ENCODE measurements at regions not wholly inside any gene's neighbourhood (a gene's known extent, or its start where the extent isn't known, plus 50 kb on each side); places are given as distances from the start of the nearest gene placed in this dataset.

DNA sequence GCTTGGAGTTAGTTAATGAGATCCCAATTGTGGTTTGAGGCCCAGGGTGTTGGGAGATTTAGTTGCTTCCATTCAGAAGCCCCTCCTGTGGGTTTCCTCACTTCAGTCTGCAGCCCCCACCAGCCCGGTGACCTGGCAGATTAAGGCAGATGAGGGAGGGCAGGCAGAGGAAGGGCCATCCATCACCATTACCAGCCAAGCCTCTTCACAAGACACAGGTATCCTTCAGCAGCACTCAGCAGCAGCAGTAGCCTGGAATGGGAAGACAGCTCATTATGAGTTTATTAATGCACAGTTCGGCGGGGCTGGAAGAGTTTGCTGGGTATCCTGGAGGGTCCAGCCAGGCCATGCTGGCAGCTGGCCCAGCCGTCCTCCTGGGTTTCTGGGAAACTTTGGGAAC is 90.0 kb upstream of the GPRC5B start:
- TF ChIP-seq, protein P1, sequence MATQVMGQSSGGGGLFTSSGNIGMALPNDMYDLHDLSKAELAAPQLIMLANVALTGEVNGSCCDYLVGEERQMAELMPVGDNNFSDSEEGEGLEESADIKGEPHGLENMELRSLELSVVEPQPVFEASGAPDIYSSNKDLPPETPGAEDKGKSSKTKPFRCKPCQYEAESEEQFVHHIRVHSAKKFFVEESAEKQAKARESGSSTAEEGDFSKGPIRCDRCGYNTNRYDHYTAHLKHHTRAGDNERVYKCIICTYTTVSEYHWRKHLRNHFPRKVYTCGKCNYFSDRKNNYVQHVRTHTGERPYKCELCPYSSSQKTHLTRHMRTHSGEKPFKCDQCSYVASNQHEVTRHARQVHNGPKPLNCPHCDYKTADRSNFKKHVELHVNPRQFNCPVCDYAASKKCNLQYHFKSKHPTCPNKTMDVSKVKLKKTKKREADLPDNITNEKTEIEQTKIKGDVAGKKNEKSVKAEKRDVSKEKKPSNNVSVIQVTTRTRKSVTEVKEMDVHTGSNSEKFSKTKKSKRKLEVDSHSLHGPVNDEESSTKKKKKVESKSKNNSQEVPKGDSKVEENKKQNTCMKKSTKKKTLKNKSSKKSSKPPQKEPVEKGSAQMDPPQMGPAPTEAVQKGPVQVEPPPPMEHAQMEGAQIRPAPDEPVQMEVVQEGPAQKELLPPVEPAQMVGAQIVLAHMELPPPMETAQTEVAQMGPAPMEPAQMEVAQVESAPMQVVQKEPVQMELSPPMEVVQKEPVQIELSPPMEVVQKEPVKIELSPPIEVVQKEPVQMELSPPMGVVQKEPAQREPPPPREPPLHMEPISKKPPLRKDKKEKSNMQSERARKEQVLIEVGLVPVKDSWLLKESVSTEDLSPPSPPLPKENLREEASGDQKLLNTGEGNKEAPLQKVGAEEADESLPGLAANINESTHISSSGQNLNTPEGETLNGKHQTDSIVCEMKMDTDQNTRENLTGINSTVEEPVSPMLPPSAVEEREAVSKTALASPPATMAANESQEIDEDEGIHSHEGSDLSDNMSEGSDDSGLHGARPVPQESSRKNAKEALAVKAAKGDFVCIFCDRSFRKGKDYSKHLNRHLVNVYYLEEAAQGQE (IDR thresholded peaks at IDR 0.05; ENCODE audit: low read depth): no peak
- TF ChIP-seq YY1 (IDR thresholded peaks at IDR 0.05; ENCODE audit: low read depth) (no peak), FOXM1 (IDR thresholded peaks at IDR 0.05; ENCODE audit: borderline replicate concordance, low read depth) (no peak), TAF1 (IDR thresholded peaks at IDR 0.05; ENCODE audit: low read depth) (no peak), EP300 (IDR thresholded peaks at IDR 0.05; ENCODE audit: borderline replicate concordance) (no peak)
- TF ChIP-seq, protein P2, sequence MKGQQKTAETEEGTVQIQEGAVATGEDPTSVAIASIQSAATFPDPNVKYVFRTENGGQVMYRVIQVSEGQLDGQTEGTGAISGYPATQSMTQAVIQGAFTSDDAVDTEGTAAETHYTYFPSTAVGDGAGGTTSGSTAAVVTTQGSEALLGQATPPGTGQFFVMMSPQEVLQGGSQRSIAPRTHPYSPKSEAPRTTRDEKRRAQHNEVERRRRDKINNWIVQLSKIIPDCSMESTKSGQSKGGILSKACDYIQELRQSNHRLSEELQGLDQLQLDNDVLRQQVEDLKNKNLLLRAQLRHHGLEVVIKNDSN (IDR thresholded peaks at IDR 0.05): no peak
